Lower lobe of right lung (tissue), 2 donors: ENCODE measurements at regions not wholly inside any gene's neighbourhood (a gene's known extent, or its start where the extent isn't known, plus 50 kb on each side); places are given as distances from the start of the nearest gene placed in this dataset.
"Not testable (repeated sequence)": the region's sequence is repeated elsewhere in the genome, so short reads cannot be mapped to it uniquely, and the experiment has no call there.

ENCODE experiments used
- ATAC-seq, 2 donors: fragments of 200-7000 bp; cut with Tn5 transposase; one replicate each; pipeline ENCODE4 v1.9.1; 2020 to 2022; ENCODE audit warnings: mild to moderate bottlenecking in 2 of 2, moderate library complexity in 2 of 2
- DNase-seq: peaks from one replicate; pipeline ENCODE4 v3.0.0-alpha.2; 2020
- H3K27ac ChIP-seq: fragments of 200-600 bp; one replicate; pipeline ENCODE4 v1.8.0; 2022
- H3K27me3 ChIP-seq: fragments of 200-600 bp; one replicate; pipeline ENCODE4 v1.8.0; 2022; ENCODE audit warnings: low read depth
- H3K36me3 ChIP-seq: fragments of 200-600 bp; one replicate; pipeline ENCODE4 v1.8.0; 2022; ENCODE audit warnings: mild to moderate bottlenecking
- H3K4me1 ChIP-seq: fragments of 200-600 bp; one replicate; pipeline ENCODE4 v1.8.0; 2022
- H3K4me3 ChIP-seq: fragments of 200-600 bp; one replicate; pipeline ENCODE4 v1.8.0; 2022; ENCODE audit warnings: mild to moderate bottlenecking
- H3K9me3 ChIP-seq: fragments of 200-600 bp; one replicate; pipeline ENCODE4 v1.8.0; 2022
- CTCF ChIP-seq: fragments of 200-600 bp; IDR thresholded peaks from one replicate; pipeline ENCODE4 v1.8.0; 2022; ENCODE audit warnings: antibody characterized with exemption, mild to moderate bottlenecking
- intact Hi-C: fragments of 100-400 bp; cut with DNase I; formaldehyde crosslinking; loops from one replicate; pipeline ENCODE4 v1.11.0; 2022
- donor health status: DM: no; HTN: yes; CAD: no; lungs with severe emphysema.

- Histone ChIP-seq H3K27me3 (no peaks in the 10 kb centered on the region), H3K27ac (no peak overlapping the region), H3K4me3 (no peak overlapping the region), H3K9me3 (no peaks in the 10 kb centered on the region), H3K4me1 (no peaks in the 10 kb centered on the region), H3K36me3 (no peaks in the 10 kb centered on the region)
- no peak for ATAC-seq
- intact Hi-C loops = no loop called here
- TF ChIP-seq CTCF = no peak
- DNase-seq = no peak
Measured at GRCh38 chr10:58063861-58064480, 203.7 kb downstream of the IPMK start.

GRCh38 chr10:58058683-58059082 lies 209.0 kb downstream of the IPMK start:
- H3K4me3 ChIP-seq, DNase-seq, intact Hi-C loops, H3K36me3 ChIP-seq, H3K4me1 ChIP-seq, H3K27ac ChIP-seq, H3K27me3 ChIP-seq, ATAC-seq, H3K9me3 ChIP-seq: not testable (repeated sequence)

GRCh38 chr10:58054881-58055280 lies 212.8 kb downstream of the IPMK start:
- ATAC-seq (no peak), DNase-seq (no peak)
- no peak for TF ChIP-seq CTCF
- no peaks in the 10 kb centered on the region for H3K36me3 ChIP-seq
- H3K4me1 ChIP-seq = no peaks in the 10 kb centered on the region
- H3K9me3 ChIP-seq = no peaks in the 10 kb centered on the region
- no peaks in the 10 kb centered on the region for H3K27me3 ChIP-seq
- H3K4me3 ChIP-seq = no peak overlapping the region
- intact Hi-C loops = no loop called here
- no peak overlapping the region for H3K27ac ChIP-seq

- no peak overlapping the region for H3K27ac ChIP-seq
- no peaks in the 10 kb centered on the region for H3K9me3 ChIP-seq
- no peak overlapping the region for H3K4me3 ChIP-seq
- no peaks in the 10 kb centered on the region for H3K4me1 ChIP-seq
- no peak for TF ChIP-seq CTCF
- ATAC-seq = no peak
- H3K36me3 ChIP-seq = no peaks in the 10 kb centered on the region
- intact Hi-C loops = no loop called here
- DNase-seq = no peak
- no peaks in the 10 kb centered on the region for H3K27me3 ChIP-seq
Measured at GRCh38 chr10:58052772-58053171, 214.9 kb downstream of the IPMK start.

GRCh38 chr10:58050575-58050974 lies 217.1 kb downstream of the IPMK start:
- intact Hi-C loops = no loop called here
- no peak for TF ChIP-seq CTCF
- Histone ChIP-seq H3K27ac (no peak overlapping the region), H3K36me3 (no peaks in the 10 kb centered on the region), H3K4me1 (no peaks in the 10 kb centered on the region), H3K27me3 (no peaks in the 10 kb centered on the region), H3K9me3 (no peaks in the 10 kb centered on the region), H3K4me3 (no peak overlapping the region)
- DNase-seq (no peak), ATAC-seq (no peak)

GRCh38 chr10:58048936-58049335 lies 218.8 kb downstream of the IPMK start:
- intact Hi-C loops = no loop called here
- H3K36me3 ChIP-seq = no peaks in the 10 kb centered on the region
- ATAC-seq (no peak), DNase-seq (no peak)
- no peak overlapping the region for H3K27ac ChIP-seq
- H3K9me3 ChIP-seq = no peaks in the 10 kb centered on the region
- H3K4me1 ChIP-seq = no peaks in the 10 kb centered on the region
- H3K4me3 ChIP-seq = no peak overlapping the region
- TF ChIP-seq CTCF = no peak
- no peaks in the 10 kb centered on the region for H3K27me3 ChIP-seq
